ENCODE measurements at regions not wholly inside any gene's neighbourhood (a gene's known extent, or its start where the extent isn't known, plus 50 kb on each side); places are given as distances from the start of the nearest gene placed in this dataset.

- no peaks in the 10 kb centered on the region for H3K36me3 ChIP-seq (replicated peaks in 1 of 2; ENCODE audit: control insufficient read depth in 1 of 2, insufficient read depth in 2 of 2, low read length in 2 of 2)
- H3K4me1 ChIP-seq (ENCODE audit: control insufficient read depth in 1 of 2, insufficient read depth in 2 of 2, low read length in 2 of 2), result no peaks in the 10 kb centered on the region
- H3K4me3 Mint-ChIP-seq, result no peak overlapping the region
- TF ChIP-seq CTCF (IDR thresholded peaks at IDR 0.05), result no peak
- H3K27me3 ChIP-seq (ENCODE audit: control insufficient read depth in 2 of 2, insufficient read depth in 2 of 2, low read length in 2 of 2), result no peaks in the 10 kb centered on the region
- peaks cover 0 to 2% (median 0%) of the 10 kb centered on the region in 3 donors for H3K27me3 Mint-ChIP-seq (ENCODE audit: low read depth in 3 of 3)
- DNase-seq, result no peak
- no peaks in the 10 kb centered on the region for H3K36me3 Mint-ChIP-seq
- H4K20me1 ChIP-seq (ENCODE audit: insufficient read depth, low read length), result no peaks in the 10 kb centered on the region
- intact Hi-C loops (cut with micrococcal nuclease), result no loop called here
- no peak overlapping the region for H3K9ac ChIP-seq (ENCODE audit: insufficient read depth, low read length, poor library complexity, severe bottlenecking)
- H3K4me3 ChIP-seq (replicated peaks in 1 of 3; ENCODE audit: low read depth in 2 of 3, low read length in 3 of 3), result no peak overlapping the region
- H2AFZ ChIP-seq (ENCODE audit: insufficient read depth, low read depth, low read length, poor library complexity, severe bottlenecking), result no peak overlapping the region
- no peaks in the 10 kb centered on the region for H3K79me2 ChIP-seq (ENCODE audit: insufficient read depth, low read length)
- peaks cover 0 to 5% (median 0%) of the 10 kb centered on the region in 7 donors for H3K9me3 Mint-ChIP-seq
- no peak overlapping the region for H3K27ac ChIP-seq (ENCODE audit: low read depth in 1 of 2, low read length in 2 of 2)
- no peaks in the 10 kb centered on the region for H3K4me1 Mint-ChIP-seq
- no peak overlapping the region for H3K4me2 ChIP-seq (replicated peaks; ENCODE audit: extremely low read depth, low read length, poor library complexity, severe bottlenecking)
- no peaks in the 10 kb centered on the region for H3K9me3 ChIP-seq (replicated peaks in 1 of 2; ENCODE audit: control insufficient read depth in 1 of 2, insufficient read depth in 1 of 2, low read length in 2 of 2)
- no peak overlapping the region for H3K27ac Mint-ChIP-seq
These were observed 127.2 kb upstream of the THSD7B start for GRCh38 chr2:136638193-136638592.

GRCh38 chr2:136637402-136637801 lies 127.9 kb upstream of the THSD7B start:
- Mint-ChIP-seq H3K36me3 (no peaks in the 10 kb centered on the region), H3K27ac (no peak overlapping the region), H3K4me3 (no peak overlapping the region), H3K9me3 (peaks cover 0 to 5% (median 0%) of the 10 kb centered on the region in 7 donors), H3K27me3 (ENCODE audit: low read depth in 3 of 3) (peaks cover 0 to 2% (median 0%) of the 10 kb centered on the region in 3 donors), H3K4me1 (no peaks in the 10 kb centered on the region)
- H2AFZ ChIP-seq (ENCODE audit: insufficient read depth, low read depth, low read length, poor library complexity, severe bottlenecking), result no peak overlapping the region
- no peaks in the 10 kb centered on the region for H3K27me3 ChIP-seq (ENCODE audit: control insufficient read depth in 2 of 2, insufficient read depth in 2 of 2, low read length in 2 of 2)
- no peak overlapping the region for H3K4me2 ChIP-seq (replicated peaks; ENCODE audit: extremely low read depth, low read length, poor library complexity, severe bottlenecking)
- TF ChIP-seq CTCF (IDR thresholded peaks at IDR 0.05), result no peak
- 71% methylated on average over 1 of the region's 2 CpGs for WGBS (ENCODE audit: insufficient coverage)
- no peak overlapping the region for H3K27ac ChIP-seq (ENCODE audit: low read depth in 1 of 2, low read length in 2 of 2)
- no peak overlapping the region for H3K9ac ChIP-seq (ENCODE audit: insufficient read depth, low read length, poor library complexity, severe bottlenecking)
- H3K79me2 ChIP-seq (ENCODE audit: insufficient read depth, low read length), result no peaks in the 10 kb centered on the region
- H3K36me3 ChIP-seq (replicated peaks in 1 of 2; ENCODE audit: control insufficient read depth in 1 of 2, insufficient read depth in 2 of 2, low read length in 2 of 2), result no peaks in the 10 kb centered on the region
- H3K9me3 ChIP-seq (replicated peaks in 1 of 2; ENCODE audit: control insufficient read depth in 1 of 2, insufficient read depth in 1 of 2, low read length in 2 of 2), result no peaks in the 10 kb centered on the region
- H3K4me3 ChIP-seq (replicated peaks in 1 of 3; ENCODE audit: low read depth in 2 of 3, low read length in 3 of 3), result no peak overlapping the region
- intact Hi-C loops (cut with micrococcal nuclease), result no loop called here
- H3K4me1 ChIP-seq (ENCODE audit: control insufficient read depth in 1 of 2, insufficient read depth in 2 of 2, low read length in 2 of 2), result no peaks in the 10 kb centered on the region
- DNase-seq, result no peak
- H4K20me1 ChIP-seq (ENCODE audit: insufficient read depth, low read length), result no peaks in the 10 kb centered on the region
